ENCODE measurements at regions not wholly inside any gene's neighbourhood (a gene's known extent, or its start where the extent isn't known, plus 50 kb on each side); places are given as distances from the start of the nearest gene placed in this dataset.

DNA sequence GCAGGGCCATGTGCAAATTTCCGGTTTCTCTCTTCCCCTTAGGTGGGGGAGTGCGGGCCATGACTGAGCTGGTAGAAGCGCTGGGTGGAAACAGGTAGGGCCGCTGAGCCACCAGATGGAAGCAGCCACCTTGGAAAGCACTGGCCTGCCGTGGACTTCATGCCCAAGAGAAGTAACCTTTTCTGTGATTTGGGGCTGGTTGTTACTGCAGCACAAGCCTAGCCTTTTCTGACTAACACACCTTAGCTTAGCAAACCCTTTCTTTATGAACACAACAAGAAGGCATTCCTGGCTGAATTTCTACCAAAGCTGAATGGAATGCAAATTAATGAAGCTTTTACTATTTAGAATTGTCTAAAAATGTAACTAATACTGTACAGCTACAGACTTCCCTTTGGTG is 149.6 kb upstream of the UBE2E1 start:
- no peak overlapping the region for H3K4me3 ChIP-seq (ENCODE audit: control insufficient read depth, low read depth, low read length)
- TF ChIP-seq, protein P1, sequence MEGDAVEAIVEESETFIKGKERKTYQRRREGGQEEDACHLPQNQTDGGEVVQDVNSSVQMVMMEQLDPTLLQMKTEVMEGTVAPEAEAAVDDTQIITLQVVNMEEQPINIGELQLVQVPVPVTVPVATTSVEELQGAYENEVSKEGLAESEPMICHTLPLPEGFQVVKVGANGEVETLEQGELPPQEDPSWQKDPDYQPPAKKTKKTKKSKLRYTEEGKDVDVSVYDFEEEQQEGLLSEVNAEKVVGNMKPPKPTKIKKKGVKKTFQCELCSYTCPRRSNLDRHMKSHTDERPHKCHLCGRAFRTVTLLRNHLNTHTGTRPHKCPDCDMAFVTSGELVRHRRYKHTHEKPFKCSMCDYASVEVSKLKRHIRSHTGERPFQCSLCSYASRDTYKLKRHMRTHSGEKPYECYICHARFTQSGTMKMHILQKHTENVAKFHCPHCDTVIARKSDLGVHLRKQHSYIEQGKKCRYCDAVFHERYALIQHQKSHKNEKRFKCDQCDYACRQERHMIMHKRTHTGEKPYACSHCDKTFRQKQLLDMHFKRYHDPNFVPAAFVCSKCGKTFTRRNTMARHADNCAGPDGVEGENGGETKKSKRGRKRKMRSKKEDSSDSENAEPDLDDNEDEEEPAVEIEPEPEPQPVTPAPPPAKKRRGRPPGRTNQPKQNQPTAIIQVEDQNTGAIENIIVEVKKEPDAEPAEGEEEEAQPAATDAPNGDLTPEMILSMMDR (conservative IDR thresholded peaks at IDR 0.05; ENCODE audit: control insufficient read depth, insufficient read depth, low read depth, low read length) = no peak
- no peak for DNase-seq (ENCODE audit: low read depth)

DNA sequence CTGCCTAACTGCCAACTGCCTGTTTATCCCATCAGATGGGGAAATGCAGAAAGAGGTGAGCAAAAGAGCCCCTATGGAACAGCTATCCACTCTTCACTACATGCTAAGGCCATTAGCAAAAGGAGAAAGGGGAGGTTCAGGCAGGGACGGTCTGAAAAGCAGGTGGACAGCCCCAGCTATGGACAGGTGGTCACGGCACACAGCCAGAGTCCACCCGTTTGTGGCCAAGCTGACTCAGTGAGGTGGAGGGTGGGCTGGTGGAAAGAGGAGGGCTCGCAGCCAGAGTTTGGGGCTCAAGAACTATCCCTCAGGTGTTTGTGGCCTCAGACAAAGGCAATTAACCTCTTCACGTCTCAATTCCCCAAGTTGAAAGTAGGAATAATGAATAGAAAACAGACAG is 148.9 kb upstream of the UBE2E1 start:
- H3K4me3 ChIP-seq (ENCODE audit: control insufficient read depth, low read depth, low read length) = no peak overlapping the region
- DNase-seq (ENCODE audit: low read depth) = no peak
- TF ChIP-seq, protein P1 (conservative IDR thresholded peaks at IDR 0.05; ENCODE audit: control insufficient read depth, insufficient read depth, low read depth, low read length) = no peak

DNA sequence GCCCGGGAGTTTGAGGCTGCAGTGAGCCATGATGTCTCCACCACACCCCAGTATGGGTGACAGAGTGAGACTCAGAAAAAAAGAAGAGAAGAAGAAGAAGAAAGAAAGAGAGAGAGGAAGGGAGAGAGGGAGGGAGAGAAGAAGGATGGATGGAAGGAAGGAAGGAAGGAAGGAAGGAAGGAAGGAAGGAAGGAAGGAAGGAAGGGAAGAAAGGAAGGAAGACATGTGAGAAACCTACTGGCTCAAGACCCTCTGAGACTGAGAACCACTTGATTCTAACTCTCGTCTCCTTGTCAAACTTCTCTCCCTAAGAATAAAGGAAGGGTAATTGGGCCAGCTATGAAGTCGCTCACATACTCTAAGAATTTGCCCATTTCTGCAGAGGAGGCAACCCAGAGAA is 148.1 kb upstream of the UBE2E1 start:
- TF ChIP-seq, protein P1 (conservative IDR thresholded peaks at IDR 0.05; ENCODE audit: control insufficient read depth, insufficient read depth, low read depth, low read length) = no peak
- H3K4me3 ChIP-seq (ENCODE audit: control insufficient read depth, low read depth, low read length) = no peak overlapping the region
- DNase-seq (ENCODE audit: low read depth) = no peak

DNA sequence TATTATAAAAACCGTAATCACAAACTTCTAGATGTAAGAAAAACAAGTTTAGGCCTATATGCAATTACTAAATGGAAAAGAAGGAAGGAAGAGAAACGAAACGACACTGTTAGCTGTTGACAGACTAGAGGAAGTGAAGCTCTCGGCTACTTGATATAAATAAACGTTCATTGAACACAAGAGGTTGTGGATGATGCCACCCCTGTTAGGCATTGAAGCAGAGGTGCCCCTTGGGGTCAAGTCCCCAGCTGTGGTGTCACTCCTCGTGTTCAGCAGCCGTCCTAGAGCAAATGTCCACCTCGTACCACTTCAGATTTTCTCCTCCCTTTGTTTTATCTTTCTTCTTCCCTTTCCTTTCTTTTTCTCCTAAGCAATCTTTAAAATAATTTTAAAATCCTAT is 146.5 kb upstream of the UBE2E1 start:
- TF ChIP-seq, protein P1 (conservative IDR thresholded peaks at IDR 0.05; ENCODE audit: control insufficient read depth, insufficient read depth, low read depth, low read length) = no peak
- no peak for DNase-seq (ENCODE audit: low read depth)
- no peak overlapping the region for H3K4me3 ChIP-seq (ENCODE audit: control insufficient read depth, low read depth, low read length)

DNA sequence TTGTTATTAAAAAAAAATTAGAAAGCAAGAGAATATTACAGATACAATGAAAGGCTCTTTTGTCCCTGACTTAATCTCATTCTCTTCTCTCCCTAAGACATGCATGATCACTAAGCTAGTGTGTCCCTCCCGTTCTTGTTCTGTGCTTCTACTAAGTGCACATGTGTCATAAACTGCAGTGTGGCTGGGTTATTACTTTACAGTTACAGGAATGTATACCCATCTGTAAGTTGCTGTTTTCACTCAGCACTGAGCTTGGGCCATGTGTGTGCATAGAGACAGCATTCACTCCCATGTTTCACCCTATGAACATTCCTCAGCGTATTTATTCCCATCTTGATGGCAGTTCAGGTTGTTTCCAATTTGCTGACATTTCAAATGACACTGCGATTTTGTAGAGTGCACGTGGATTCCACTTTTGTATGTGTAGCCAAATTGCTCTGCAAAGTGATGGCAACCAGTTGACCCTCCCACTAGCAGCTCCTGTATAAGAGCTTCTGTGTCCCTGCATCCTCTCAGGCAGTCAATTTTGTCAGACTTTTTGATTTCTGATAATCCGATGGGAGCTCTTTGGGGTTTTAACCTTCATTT is 145.8 kb upstream of the UBE2E1 start:
- no peak for DNase-seq (ENCODE audit: low read depth)
- H3K4me3 ChIP-seq (ENCODE audit: control insufficient read depth, low read depth, low read length) = no peak overlapping the region
- TF ChIP-seq, protein P1 (conservative IDR thresholded peaks at IDR 0.05; ENCODE audit: control insufficient read depth, insufficient read depth, low read depth, low read length) = no peak

DNA sequence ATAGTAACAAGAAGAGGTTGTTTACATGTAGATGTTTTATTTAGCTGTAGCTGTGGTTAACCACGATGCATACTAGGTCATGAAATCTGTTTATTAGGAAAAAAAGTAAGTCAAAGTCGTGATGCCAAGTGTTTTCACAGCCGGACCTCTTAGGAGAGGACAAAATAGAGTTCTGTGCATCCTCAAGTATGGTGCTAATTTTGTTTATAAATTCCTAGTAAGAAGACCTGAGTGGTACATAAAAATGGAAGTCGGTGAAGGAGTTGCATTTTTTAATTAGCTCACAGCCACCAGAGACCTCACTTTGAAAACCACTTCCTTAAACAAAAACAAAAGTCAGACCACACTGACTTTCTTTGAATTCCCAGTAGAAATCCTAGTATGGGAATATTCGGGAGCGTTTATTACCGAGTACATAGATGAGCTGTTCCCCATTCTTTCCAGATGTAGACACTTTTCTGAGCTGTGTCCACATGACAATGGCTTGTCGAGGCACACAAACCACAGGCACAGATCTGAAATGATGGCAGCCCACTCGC is 143.6 kb upstream of the UBE2E1 start:
- no peak overlapping the region for H3K4me3 ChIP-seq (ENCODE audit: control insufficient read depth, low read depth, low read length)
- TF ChIP-seq, protein P1 (conservative IDR thresholded peaks at IDR 0.05; ENCODE audit: control insufficient read depth, insufficient read depth, low read depth, low read length) = no peak
- peak; percentile 58 for DNase-seq (ENCODE audit: low read depth)

All from fibroblast of mammary gland (primary cell).